HL-60/S4 treated with retinoic acid at 250 ng/mL for 4 days and 3 days (cell line): ENCODE measurements at regions not wholly inside any gene's neighbourhood (a gene's known extent, or its start where the extent isn't known, plus 50 kb on each side); places are given as distances from the start of the nearest gene placed in this dataset.
"Not testable (repeated sequence)": the region's sequence is repeated elsewhere in the genome, so short reads cannot be mapped to it uniquely, and the experiment has no call there.

ENCODE experiments used
- in situ Hi-C: fragments of 300-500 bp; cut with MboI; formaldehyde crosslinking; loops from 2 replicates; pipeline ENCODE4 v1.7.0; 2022; ENCODE audit warnings: low sequenced_read_pairs

DNA sequence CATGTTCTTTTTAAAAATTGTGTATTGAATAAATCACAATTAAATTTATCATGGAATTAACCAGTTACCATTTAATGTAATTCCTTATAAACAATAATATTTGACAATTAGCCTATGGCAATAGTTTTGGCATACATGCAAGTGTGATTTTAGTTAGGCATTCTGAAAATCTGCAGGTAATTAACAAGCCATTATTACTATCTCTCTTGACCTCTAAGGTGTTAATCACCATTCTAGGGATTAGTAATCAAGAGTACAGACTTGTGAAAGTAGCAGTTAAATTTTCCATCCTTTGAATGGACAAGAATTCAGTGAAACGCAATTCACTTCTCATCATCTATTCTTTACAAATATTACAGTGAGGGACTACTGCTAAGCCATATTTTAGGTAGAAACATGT lies 127.7 kb upstream of the CHST9 start:
- in situ Hi-C loops: no loop called here

DNA sequence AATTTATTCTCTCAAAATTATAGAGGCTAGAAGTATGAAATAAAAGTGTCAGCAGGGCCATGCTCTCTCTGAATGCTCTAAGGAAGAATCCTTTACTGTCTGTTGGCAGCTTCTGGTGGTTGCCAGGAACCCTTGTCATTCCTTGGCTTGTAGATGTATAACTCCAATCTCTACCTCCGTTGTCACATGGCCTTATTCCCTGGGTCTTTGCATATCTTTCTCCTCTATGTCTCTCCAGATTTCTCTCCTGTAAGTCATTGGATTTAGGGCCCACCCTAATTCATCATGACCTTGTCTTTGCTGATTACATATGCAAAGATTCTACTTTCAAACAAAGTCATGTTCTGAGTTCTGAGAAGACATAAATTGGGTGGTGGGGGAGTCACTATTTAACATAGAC lies 127.0 kb upstream of the CHST9 start:
- in situ Hi-C loops: no loop called here

DNA sequence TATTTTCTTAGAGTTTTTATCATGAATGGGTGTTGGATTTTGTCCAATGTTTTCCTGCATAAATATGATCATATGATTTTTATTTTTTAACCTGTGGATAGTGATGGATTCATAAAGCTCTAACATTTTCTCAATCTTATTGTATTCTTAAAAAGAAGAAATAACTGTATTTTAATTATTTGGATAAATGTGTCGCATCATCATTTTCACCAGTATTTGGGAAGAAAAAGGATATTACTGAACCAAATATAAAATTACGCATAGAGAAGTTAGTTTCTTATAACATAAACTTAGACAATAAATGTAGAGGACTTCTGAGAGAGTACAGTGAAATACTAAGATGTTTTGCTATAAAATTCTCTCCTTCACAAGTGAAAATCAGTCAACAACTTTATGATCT lies 126.0 kb upstream of the CHST9 start:
- in situ Hi-C loops: no loop called here

DNA sequence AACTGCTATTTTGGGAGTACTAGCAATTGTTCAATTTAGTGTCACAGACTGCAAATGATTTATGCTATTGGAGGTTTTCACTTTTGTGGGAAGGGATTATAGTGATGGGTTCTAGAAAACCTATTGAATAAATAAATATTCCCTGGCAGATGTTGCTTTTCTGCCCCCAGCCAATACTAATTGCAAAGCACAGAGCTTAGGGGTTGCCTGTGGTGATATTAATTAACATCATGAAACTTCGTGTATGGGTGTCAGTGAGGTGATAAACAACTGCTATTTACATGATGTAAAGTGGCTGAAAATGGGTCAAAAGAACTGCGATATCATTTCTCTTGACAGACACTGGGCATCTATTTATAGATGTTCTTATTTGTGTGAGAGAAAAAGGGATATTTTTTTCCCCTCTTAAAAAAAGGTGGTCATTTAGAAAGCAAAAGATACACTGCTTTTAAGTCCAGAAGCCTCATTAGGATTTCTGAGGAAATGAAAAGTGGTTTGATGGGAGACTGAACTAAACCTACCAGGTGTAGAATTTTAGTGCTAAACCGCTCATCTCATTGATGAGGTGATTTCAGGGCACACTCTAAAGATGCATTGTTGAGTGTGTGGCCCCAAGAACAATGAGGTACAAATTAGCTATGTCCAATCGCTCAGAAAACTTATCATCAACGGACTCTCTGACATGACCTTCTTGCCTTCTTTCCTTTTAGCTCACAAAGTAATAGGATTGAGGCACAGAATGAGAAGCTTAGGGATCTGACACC lies 116.7 kb upstream of the CHST9 start:
- in situ Hi-C loops: no loop called here

DNA sequence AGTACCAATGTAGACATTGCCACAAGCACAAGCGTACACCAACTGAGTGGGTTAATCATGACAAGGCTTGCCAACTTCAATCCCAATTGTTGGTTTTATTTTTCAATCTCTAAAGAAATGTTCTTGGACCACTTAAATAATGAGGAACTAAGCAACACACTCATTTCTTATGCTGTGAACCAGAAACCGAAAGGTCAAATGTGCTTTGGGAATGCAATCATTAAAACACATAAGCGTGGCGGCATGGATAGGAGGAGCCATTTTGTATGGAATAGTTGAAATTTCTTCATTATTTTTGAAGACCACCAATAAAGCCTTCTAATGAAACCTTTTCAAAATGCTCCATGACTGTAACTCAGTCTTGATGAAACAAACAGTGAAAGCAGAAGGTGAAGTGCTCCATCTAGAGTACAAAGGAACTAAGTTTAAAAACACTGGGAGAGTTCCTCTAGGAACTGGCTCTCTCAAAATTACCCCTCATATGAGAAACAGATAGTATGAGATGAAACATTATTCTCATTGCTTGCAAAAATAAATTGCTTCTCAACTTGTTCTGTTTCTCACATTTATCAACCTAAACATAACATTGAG lies 113.2 kb upstream of the CHST9 start:
- in situ Hi-C loops: no loop called here

DNA sequence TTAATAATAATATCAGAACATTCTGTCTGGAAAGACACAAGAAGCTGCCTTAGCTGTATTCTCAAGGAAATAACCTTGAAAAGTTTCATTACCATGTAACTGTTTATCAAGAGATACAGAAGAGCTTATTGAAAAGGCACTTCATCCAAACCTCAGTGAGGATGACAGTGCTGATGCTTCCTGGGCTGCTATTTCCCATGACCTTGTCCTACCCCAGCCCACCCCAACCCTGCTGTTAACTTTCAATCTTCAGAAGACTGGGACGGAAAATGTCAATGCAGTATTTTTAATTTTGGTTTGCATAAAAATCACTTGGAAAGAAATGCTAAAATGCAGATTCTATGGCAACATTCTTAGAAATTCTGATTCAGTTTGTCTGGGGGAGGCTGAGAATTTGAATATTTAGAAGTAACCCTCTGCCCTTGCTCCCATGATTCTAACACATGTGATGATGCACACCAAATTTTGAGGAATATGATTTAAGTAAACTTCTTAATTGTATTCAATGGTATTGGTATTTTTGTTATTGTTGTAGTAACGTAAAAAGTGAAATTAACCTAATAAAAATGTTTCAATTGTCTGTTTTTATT lies 101.0 kb upstream of the CHST9 start:
- in situ Hi-C loops: not testable (repeated sequence)

DNA sequence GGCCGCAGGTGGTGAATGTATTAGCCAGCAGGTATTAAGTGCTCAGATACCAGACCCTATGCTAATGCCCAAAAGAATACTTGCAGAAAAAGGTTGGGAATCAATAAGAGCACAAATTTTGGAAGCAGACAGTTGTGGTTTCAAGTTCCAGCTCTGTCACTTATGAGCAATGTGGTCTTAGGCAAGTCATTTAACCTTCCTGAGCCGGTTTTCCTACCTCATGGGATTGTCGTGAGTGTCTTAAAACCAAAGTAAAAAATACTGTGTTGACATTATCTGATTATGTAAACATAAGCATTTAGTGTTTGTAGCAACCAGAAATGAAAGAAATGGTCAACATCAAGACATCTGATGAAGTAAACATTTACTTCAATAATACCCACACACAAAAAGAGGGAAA lies 93.0 kb upstream of the CHST9 start:
- in situ Hi-C loops: no loop called here

DNA sequence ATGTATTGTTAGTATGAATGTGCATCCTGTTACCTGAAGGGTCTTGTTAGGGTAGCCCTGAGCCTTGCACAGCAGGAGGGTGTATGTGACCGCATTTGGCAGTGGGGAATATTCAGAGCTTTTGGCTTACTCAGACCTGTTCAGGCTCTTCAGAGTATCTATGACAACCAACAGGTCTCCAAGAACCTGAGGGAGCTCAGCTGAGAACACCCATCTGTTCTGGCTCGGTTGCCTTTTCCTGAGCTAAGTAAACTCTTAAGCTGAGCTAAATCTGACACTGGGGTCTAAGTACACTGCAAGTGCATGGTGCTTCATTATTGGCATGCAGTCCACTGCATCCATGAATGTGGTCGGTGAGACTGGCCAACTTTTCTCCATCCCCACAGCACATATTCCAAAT lies 92.4 kb upstream of the CHST9 start:
- in situ Hi-C loops: no loop called here

DNA sequence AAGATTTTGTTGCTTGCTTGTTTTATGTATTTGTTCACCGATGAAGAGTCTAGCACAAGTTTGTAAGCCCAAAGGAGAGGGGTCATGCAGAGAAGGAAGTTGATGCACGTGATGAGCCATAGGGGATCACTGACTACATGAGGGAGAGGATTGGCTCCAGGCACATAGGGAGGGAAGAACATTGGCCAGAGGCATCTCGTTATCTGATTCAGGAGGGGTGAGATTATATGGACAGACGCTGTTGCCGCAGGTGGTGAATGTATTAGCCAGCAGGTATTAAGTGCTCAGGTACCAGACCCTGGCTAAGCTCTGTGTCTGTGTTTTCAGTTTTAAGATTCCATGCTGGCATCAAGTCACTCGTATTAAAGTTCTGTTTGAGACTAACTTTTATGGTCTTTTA lies 91.8 kb upstream of the CHST9 start:
- in situ Hi-C loops: no loop called here

DNA sequence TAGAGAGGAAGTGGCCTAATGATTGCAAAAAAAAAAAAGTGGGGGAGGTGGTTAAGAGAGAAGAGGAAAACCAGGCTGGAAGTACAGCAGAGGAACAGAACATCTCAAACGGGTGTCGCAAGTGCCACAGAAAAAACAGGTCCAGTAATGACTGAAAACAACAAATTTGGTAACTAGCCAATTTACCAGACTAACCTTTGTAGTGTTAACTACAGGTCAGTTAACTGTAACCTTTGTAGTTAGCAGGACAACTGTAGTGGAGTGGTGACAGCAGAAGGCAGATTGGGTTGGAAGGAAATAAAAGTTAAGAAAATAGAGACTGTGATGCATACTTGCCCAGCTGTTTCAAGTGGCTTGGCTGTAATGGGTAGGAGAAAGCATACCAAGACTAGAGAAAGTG lies 91.4 kb upstream of the CHST9 start:
- in situ Hi-C loops: no loop called here

DNA sequence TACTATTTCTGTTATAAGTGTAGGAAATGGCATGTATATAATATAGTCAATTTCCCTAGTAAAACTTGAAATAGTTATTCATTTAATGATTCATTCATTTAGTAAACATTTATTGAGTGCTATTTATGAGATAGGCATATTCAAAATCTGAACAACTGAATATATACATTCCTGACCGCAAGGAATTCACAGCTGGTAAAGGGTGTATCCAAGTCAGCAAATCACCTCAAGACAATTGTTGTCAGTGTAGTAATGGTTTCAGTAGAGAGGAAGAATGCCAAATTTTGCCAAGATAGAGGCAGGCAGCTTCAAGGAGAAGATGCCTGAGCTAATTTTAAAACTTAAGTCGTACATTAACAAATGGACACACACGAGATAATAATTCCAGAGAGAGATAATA lies 89.8 kb upstream of the CHST9 start:
- in situ Hi-C loops: no loop called here

DNA sequence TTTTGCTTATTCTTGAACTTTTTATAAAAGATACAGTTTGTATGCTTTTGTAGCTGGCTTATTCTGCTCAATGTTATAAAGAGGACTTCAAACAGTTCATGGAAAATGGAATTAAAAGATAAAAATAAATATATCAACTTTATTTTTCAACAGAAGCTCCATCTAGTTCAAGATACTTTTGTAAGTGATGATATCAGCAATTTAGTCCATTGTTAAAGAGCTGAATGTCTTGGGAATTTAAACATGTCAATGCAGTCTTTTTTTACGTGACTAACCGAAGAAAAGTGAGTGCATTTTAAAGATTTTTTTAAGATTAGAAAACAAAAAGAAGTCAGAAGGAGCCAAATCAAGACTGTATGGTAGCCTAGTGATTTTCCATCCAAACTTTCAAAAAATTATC lies 85.4 kb upstream of the CHST9 start:
- in situ Hi-C loops: no loop called here

DNA sequence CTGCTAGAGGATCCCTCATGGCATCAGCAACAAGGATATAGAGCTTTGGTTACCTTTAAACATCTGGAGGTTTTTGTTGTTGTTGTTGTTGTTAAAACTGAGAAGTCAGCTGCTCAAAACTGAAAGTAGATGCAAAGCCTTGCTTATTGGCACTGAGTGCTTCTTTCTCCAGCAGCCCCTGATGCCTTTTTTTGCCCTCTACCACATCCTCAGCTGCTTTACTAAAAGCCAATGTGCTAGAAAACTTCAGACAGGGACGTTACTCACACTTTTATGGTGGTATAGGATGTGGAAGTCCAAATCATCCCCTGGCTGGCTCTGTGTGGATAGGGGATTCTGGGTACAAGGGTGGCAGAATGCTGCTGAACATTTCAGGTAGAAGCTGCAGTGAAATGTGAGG lies 78.3 kb upstream of the CHST9 start:
- in situ Hi-C loops: no loop called here

DNA sequence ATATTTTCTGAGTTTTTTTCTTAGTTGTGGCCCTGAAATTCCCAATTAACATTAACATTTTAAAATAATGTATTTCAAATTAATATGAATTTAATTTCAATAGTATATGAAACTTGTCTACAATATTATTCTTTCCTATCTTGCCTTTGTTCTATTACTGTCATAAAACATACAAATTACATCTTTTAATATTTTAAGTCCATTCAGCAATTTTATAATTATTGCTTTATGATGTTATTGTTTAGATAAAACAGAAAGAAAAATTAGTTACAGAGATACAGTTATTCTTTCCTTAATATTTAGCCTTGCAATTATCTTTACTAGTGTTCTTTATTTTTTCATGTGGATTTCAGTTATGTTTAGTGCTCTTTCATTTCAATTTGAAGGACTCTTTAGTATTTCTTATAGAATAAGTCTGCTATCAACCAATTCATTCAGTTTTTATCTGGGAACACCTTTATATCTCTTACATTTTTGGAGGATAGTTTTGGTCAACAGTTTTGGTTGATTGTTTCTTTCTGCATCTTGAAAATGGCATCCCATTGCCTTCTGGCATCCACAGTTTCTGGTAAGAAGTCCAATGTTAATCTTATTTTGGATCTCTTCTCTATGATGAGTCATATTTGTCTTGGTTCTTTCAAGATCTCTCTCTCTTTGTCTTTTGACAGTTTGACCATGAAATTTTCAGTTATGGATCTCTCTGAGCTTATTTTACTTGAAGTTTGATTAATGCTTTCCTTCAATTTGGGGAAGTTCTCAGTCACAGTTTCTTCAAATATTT lies 76.9 kb upstream of the CHST9 start:
- in situ Hi-C loops: no loop called here

DNA sequence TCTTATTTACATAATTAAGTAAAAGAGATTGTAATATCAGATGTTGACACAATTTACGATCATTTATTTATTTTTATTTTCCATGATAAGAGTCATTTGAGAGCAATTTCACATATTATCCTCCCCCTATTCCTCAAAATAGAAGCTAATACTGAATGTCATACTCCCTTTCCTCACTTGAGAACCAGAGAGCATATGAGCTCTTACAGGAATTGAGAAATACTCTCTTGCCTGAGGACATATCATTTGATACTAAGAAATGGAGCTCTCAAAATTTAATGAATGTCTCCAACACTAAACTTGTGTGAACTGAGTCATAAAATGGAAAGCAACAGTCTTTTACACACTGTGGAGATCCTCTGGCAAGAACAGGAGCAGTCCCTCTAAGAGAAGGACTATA lies 68.5 kb upstream of the CHST9 start:
- in situ Hi-C loops: no loop called here

DNA sequence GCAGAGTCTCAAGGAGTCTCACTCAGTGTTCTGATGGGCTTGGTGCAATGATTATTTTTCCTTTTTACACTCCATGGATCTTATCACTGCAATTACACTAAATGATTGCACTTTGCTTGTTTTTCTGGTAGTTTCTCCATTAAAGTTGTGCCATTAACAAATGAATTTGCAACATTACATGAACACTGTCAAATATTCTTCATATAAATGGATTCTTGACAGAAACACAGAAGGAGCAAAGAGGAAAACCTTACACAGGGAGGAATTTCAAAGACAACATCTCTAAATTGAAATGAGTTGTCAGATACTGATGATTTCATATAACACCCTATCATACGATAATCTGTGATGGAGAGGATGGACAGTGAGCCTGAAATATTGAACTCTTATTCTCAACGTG lies 65.4 kb upstream of the CHST9 start:
- in situ Hi-C loops: no loop called here

DNA sequence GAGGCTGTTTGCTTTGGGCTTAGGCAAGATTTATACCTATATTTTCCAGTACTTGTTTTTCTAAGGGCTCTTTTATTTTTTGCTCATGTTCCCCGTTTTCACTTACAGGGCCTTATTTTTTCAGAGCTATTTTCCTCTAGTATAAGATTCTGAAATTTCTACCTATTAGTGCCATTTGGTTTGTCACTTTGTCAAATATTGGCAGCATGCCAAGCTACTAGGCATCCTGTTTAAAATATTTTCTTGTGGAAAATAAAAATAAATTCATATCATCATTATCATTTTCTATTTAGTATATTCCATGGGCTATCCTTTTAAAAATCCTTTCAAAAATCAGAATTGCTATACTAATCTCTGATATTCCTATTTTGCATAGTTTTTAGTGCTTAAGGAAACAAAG lies 64.8 kb upstream of the CHST9 start:
- in situ Hi-C loops: no loop called here

DNA sequence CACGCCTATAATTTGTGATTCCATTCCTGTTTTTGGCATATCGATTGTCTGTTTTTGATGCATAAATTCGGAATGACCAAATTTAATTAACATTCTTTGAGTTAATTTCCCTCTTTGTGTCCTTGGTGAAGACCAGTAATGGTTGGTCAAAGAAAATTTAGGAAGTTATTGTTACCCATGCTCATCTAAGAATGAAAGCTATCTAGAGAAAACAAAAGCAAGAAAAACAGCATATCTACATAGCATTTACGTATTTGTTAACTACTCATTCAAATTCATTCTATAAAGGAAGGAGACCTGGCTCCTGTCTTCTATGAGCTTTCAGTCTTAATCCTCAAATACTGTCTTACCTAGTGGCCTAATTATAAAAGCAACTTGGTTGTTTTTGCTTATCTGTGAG lies 59.2 kb upstream of the CHST9 start:
- in situ Hi-C loops: no loop called here

DNA sequence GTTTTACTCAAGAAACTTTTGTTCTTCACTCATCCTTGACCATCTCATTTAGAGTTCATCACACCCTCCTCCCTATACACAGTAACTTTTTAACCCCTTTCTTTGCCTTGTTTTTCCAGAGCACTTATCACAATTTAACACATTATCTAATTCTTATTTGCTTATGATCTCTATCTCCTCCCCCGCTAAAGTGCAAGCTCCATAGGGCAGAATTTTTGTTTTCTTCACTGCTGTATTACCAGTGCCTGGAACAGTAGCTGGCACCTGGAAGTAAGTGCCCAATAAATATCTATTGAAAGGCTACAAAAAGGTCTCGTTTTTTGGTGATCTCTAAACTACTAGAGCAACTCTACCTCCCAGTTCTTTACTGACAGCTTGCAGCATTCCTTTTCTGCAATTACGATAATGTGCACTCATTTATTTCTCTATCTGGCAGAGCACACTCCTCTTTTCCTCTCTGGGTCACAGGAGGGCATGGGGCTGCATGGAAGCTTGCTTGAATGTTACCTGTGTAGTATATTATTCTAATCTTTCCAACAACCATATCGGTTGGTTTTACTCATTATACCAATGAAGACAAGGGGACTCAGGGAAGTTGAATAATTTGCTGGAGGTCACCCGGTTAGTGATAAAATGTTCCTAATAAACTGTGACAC lies 57.4 kb upstream of the CHST9 start:
- in situ Hi-C loops: no loop called here

DNA sequence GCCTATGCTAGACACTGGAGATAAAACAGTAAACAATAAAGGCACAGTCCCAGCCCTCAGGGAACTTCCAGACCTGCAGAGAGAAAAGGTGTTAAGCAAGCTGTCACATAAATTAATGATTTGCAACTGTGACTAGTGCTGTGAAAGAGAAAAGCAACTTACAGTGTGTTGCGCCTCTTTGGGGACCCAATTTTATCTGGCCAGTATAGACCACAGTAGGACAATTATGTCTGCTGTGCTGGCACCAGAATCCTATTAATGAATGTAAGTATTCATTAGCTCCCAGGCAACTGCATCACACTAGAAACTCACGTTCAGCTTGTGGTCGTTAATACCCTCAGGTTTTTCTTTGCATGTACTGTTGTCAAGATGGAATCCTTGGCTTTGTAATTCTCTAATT lies 55.3 kb upstream of the CHST9 start:
- in situ Hi-C loops: no loop called here

DNA sequence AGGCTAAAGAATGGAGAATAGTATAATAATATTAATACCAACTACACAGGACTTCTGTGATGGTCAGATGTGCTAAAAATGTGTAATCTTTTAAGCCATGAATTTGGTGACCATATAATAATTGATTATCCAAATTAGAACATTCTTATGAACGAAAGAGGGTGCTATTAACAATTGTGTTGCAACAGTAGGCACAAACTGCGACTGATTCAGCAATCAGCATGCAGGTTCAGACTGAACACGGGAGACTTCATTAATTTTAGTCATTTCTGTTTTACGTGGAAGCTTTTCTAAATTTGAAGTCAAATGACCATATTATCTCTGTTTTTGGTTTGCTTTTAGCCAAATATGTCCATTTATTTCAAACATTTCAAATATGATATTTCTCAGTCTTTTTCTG lies 54.6 kb upstream of the CHST9 start:
- in situ Hi-C loops: no loop called here
